ENCODE measurements at regions not wholly inside any gene's neighbourhood (a gene's known extent, or its start where the extent isn't known, plus 50 kb on each side); places are given as distances from the start of the nearest gene placed in this dataset.

- TF ChIP-seq, protein P1, sequence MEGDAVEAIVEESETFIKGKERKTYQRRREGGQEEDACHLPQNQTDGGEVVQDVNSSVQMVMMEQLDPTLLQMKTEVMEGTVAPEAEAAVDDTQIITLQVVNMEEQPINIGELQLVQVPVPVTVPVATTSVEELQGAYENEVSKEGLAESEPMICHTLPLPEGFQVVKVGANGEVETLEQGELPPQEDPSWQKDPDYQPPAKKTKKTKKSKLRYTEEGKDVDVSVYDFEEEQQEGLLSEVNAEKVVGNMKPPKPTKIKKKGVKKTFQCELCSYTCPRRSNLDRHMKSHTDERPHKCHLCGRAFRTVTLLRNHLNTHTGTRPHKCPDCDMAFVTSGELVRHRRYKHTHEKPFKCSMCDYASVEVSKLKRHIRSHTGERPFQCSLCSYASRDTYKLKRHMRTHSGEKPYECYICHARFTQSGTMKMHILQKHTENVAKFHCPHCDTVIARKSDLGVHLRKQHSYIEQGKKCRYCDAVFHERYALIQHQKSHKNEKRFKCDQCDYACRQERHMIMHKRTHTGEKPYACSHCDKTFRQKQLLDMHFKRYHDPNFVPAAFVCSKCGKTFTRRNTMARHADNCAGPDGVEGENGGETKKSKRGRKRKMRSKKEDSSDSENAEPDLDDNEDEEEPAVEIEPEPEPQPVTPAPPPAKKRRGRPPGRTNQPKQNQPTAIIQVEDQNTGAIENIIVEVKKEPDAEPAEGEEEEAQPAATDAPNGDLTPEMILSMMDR (IDR thresholded peaks at IDR 0.05; ENCODE audit: low read depth, low read length, missing control alignments) = no peak
- no peak for DNase-seq (ENCODE audit: extremely low read depth, low read depth)
- H3K4me3 ChIP-seq (replicated peaks; ENCODE audit: low read depth, low read length) = no peak overlapping the region
Measured at GRCh38 chr5:38728029-38728428, 117.8 kb upstream of the OSMR start.

DNA sequence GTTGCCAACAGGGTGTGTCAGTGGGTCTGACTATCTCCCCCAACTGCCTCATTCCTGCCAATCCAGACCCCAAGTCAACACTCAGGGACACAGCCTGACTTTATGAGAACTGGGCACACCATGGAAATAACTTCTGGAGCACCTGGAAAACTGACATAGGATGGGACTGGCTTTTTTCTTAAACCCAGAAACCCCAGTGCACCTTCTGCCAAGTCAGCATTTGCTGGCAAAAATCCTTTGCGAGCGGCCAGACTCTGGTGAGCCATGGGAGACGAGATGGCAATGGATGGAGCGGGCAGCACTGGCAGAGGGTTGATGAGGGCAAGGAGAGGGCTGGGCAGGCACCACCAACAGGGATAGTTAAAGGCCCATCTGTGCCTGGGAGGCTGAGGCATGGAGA, 114.4 kb upstream of the OSMR start:
- DNase-seq (ENCODE audit: extremely low read depth, low read depth) = no peak
- no peak overlapping the region for H3K4me3 ChIP-seq (replicated peaks; ENCODE audit: low read depth, low read length)
- TF ChIP-seq, protein P1 (IDR thresholded peaks at IDR 0.05; ENCODE audit: low read depth, low read length, missing control alignments) = no peak

- no peak for DNase-seq (ENCODE audit: extremely low read depth, low read depth)
- TF ChIP-seq, protein P1 (IDR thresholded peaks at IDR 0.05; ENCODE audit: low read depth, low read length, missing control alignments) = peak; percentile 11
Measured at GRCh38 chr5:38734353-38734752, 111.5 kb upstream of the OSMR start.

DNA sequence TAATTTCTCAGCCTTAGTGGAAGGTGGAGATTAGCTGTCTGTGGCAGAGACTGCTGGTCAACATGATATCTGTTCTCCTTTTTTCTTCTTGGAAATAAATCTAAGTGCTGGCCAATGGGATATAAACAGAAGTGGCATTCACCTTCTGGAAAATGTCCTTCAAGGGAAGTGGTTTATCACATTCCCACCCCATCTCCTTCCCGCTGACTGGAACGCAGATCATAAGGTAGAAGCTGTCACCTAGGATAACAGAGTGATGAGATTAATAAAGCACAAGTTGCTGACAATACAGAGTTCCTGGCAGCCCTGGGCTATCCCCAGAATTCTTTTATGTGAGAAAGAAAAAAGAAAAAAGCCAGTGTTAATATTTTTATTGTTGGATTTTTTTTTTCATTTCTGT, 109.7 kb upstream of the OSMR start:
- no peak overlapping the region for H3K4me3 ChIP-seq (replicated peaks; ENCODE audit: low read depth, low read length)
- TF ChIP-seq, protein P1 (IDR thresholded peaks at IDR 0.05; ENCODE audit: low read depth, low read length, missing control alignments) = no peak
- DNase-seq (ENCODE audit: extremely low read depth, low read depth) = no peak

More at GRCh38 chr5:38734353-38734752, 111.5 kb upstream of the OSMR start:
- no peak overlapping the region for H3K4me3 ChIP-seq (replicated peaks; ENCODE audit: low read depth, low read length)

DNA sequence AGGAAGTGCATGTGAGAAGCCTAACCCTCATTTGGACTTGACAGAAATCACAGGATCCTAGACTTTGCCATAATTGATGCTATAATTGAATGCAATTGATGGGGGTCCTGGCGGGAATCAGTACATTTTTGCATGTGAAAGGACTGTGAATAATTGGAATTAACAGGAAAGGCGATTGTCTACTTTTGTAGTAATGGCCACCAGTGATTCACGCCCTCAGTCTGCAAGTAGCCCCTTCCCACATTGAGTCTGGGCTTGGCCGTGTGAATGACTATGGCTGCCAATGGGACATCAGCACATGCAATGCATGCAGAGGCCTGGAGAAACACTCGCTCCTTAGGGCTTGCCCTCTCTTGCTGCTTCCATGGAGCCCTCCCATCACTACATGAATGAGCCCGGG, 107.8 kb upstream of the OSMR start:
- H3K4me3 ChIP-seq (replicated peaks; ENCODE audit: low read depth, low read length) = no peak overlapping the region
- DNase-seq (ENCODE audit: extremely low read depth, low read depth) = no peak
- TF ChIP-seq, protein P1 (IDR thresholded peaks at IDR 0.05; ENCODE audit: low read depth, low read length, missing control alignments) = no peak

DNA sequence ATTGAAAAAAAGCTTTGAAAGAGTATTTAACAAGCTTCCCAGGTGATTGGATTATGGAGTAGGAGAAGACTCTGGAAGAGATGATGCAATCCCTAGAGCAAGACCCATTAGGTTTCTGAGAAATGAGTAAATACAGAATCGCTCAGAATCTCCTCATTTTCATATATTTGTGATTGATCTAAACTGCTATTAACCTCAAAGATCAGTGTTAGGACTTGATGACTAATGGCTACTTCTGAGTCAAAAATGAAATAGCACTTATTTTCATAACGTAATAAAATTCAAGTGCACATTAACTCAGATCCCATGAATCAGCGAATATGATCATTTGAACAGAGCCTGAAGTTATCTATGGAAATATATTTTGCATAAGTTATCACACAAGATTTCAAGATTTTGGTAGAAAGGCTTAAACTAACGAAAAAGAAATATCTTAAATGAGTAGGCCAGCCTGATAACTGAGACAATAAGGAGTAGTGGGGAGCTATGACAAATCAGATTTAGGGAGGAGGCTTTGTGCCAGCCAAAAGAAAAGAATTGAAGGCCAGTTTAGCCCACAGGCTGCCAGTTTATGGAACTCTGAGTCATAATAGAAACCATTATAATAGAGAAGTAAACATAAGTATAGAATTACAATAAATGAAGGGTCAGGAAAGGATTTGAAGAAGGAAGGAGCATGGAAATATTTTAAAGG, 106.7 kb upstream of the OSMR start:
- no peak for DNase-seq (ENCODE audit: extremely low read depth, low read depth)
- TF ChIP-seq, protein P1 (IDR thresholded peaks at IDR 0.05; ENCODE audit: low read depth, low read length, missing control alignments) = no peak
- no peak overlapping the region for H3K4me3 ChIP-seq (replicated peaks; ENCODE audit: low read depth, low read length)

DNA sequence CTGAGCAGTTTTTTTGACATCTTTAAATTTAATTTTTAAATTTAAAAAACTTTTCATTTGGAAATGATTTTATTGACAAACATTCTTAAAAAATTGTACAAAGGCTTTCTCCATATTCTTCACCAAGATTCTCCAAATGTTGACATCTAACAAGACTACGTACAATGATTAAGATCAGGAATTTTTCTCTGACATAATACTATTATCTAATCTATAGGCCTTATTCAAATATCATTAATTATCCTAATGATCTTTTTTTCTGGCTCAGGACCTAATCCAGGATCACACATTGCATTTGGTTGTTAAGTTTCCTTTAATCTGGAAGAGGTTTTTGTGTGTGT, 106.1 kb upstream of the OSMR start:
- DNase-seq (ENCODE audit: extremely low read depth, low read depth) = no peak
- H3K4me3 ChIP-seq (replicated peaks; ENCODE audit: low read depth, low read length) = no peak overlapping the region
- TF ChIP-seq, protein P1 (IDR thresholded peaks at IDR 0.05; ENCODE audit: low read depth, low read length, missing control alignments) = no peak
